Astrocyte of the cerebellum (primary cell): ENCODE measurements at regions not wholly inside any gene's neighbourhood (a gene's known extent, or its start where the extent isn't known, plus 50 kb on each side); places are given as distances from the start of the nearest gene placed in this dataset.

Experiments used
- DNase-seq: peaks from one replicate; pipeline ENCODE4 v3.0.0-alpha.2; 2011; ENCODE audit warnings: low read depth
- H3K4me3 ChIP-seq: 2 replicates; pipeline ENCODE4 v1.5.1; 2011; ENCODE audit warnings: mild to moderate bottlenecking, low read depth, low read length, moderate library complexity
- CTCF ChIP-seq: IDR thresholded peaks from 2 replicates; pipeline ENCODE4 v1.5.1; 2012; ENCODE audit warnings: low read length, low read depth, moderate library complexity, mild to moderate bottlenecking; ENCODE audit errors: missing control alignments
- in situ Hi-C: cut with HindIII; loops from 2 replicates; pipeline ENCODE4 v1.10.0; 2017; ENCODE audit warnings: low sequenced_read_pairs

- H3K4me3 ChIP-seq: no peak overlapping the region
- no peak for TF ChIP-seq CTCF
- no peak for DNase-seq
- in situ Hi-C loops: no loop called here
These were observed 187.0 kb upstream of the LRFN5 start for GRCh38 chr14:41419709-41420108.

- in situ Hi-C loops: no loop called here
- no peak overlapping the region for H3K4me3 ChIP-seq
- no peak for TF ChIP-seq CTCF
- DNase-seq: no peak
These were observed 187.8 kb upstream of the LRFN5 start for GRCh38 chr14:41418851-41419250.

GRCh38 chr14:41409806-41410205, 196.9 kb upstream of the LRFN5 start:
- TF ChIP-seq CTCF: no peak
- no peak overlapping the region for H3K4me3 ChIP-seq
- DNase-seq: no peak
- in situ Hi-C loops: no loop called here

GRCh38 chr14:41404126-41404525, 202.6 kb upstream of the LRFN5 start:
- DNase-seq: no peak
- no peak for TF ChIP-seq CTCF
- no peak overlapping the region for H3K4me3 ChIP-seq
- in situ Hi-C loops: no loop called here

GRCh38 chr14:41403360-41403759, 203.3 kb upstream of the LRFN5 start:
- in situ Hi-C loops: no loop called here
- TF ChIP-seq CTCF: no peak
- no peak for DNase-seq
- no peak overlapping the region for H3K4me3 ChIP-seq

GRCh38 chr14:41397926-41398325, 208.8 kb upstream of the LRFN5 start:
- TF ChIP-seq CTCF: no peak
- in situ Hi-C loops: no loop called here
- H3K4me3 ChIP-seq: no peak overlapping the region
- DNase-seq: no peak

GRCh38 chr14:41393512-41393911, 213.2 kb upstream of the LRFN5 start:
- TF ChIP-seq CTCF: no peak
- H3K4me3 ChIP-seq: no peak overlapping the region
- no peak for DNase-seq
- in situ Hi-C loops: no loop called here
